HT1080 (cell line): ENCODE measurements at regions not wholly inside any gene's neighbourhood (a gene's known extent, or its start where the extent isn't known, plus 50 kb on each side); places are given as distances from the start of the nearest gene placed in this dataset.
"Not testable (repeated sequence)": the region's sequence is repeated elsewhere in the genome, so short reads cannot be mapped to it uniquely, and the experiment has no call there.

Source experiments
- DNase-seq: peaks from one replicate; pipeline ENCODE4 v3.0.0-alpha.2; 2015; ENCODE audit warnings: low read depth

DNA sequence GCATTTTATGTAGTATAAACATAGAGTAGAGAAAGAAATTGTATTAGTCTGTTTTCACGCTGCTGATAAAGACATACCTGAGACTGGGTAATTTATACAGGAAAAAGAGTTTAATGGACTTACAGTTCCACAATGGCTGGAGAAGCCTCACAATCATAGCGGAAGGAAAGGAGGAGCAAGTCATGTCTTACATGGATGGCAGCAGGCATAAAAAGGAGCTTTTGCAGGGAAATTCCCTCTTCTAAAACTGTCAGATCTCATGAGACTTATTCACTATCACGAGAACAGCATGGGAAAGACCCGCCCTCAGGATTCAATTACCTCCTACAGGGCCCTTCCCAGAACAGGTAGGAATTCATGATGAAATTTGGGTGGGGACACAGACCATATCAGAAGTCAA is 98.1 kb downstream of the ARRDC3 start:
- not testable (repeated sequence) for DNase-seq

DNA sequence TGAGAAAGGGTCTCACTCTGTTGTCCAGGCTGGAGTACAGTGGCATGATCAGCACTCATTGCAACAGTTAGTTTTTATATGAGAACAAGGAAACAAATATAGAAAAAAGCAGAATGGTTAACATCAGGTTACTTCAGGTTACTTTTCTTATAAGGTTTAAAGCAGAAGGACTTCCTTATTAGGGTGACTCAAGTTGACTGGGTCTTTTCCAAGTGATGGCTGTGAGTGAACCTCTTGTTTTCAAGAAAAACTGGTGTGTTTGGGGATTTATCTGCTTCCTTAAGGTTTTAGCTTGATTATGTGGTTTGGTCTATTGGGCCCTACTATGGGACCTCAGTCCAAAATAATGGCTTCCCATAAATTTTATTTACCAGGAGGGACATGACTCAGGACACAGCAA is 99.2 kb downstream of the ARRDC3 start:
- peak; percentile 67 for DNase-seq

DNA sequence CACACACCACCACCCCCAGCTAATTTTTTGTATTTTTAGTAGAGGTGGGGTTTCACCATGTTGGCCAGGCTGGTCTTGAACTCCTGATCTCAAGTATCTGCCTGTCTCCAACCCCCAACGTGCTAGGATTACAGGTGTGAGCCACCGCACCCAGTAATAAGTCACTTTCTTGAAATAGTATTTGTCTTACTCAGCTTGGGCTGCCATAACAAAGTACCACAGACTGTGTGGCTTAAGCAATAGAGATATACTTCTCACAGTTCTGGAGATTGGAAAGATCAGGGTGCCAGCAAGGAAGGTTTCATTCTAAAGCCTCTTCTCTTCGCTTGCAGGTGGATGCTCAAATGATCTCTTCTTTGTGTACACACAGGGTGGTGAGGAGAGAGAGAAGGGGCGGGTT is 99.8 kb downstream of the ARRDC3 start:
- DNase-seq, result peak; percentile 8

DNA sequence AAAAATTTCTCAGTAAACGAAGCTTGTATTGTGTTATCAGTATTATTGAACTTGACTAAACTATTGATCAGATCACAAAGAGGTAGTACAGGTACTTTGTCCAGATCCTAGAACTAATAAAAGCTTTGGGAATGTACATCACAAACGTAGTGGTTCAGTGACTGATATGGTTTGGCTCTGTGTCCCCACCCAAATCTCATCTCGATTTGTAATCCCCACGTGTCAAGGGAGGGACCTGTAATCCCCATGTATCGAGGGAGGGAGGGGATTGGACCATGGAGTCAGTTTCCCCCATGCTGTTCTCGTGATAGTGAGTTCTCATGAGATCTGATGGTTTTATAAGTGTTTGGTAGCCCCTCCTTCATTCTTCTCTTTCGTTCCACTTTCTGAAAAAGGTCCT is 100.9 kb downstream of the ARRDC3 start:
- DNase-seq, result no peak

DNA sequence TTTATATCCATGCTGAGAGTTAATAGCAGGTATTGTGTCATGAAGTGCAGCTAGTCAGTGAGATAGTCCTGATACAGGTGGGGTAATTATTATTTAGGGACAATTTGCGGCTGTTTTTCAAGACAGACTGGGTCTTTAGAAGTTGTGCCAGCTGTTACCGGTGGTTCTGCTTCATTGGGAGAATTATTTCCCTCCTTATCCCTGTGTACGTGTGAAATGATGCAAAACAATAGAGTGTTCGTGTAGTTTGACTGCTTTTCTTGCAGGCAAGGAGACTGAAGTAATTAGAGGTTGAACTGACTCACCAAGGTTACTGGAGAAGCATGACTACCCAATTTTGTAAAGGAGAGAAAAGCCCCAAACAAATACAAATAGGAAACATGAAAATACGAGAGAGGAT is 101.7 kb downstream of the ARRDC3 start:
- peak; percentile 61 for DNase-seq

DNA sequence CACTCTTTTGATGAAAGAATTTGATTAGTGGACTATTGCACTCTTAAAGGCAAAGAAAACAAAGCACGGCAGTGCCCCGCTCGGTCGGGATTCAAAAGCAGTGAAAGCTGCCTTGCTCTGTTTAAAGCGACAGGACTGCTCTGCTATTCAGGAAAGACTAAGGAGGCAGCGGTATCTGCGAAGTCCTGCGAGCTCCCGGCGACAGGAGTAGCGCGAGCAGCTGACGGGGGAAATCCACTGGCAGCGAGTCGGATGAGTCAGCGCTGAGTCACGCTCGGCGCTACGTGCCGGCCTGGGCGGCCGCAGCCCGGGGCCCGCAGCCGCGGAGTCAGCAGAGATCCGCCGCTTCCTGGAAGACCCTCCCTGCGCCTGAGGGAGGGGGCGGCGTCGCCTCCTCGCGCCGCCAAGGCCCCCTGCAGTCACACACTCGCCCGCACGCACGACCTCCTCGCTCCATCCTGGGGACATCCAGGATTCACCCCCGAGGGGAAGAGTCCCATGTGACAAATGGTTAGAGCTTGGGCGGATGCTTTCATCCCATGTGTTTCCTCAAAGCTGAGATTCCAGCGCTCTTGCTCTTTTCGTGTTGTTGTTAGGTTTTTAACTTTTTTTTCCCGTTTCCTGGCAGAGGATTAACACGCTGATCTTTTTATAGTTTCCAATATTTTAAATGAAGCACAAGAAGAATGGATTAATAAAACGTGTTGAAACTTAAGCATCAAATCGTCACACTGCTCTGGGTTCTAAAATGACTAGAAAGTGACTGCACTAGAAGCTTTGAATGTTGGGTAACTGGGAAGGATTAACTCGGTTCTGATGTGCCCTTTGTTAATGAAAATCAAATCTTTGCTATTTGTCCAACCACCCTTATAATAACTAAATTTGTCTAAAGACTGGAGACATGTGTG is 102.5 kb downstream of the ARRDC3 start:
- DNase-seq, result peak; percentile 97

DNA sequence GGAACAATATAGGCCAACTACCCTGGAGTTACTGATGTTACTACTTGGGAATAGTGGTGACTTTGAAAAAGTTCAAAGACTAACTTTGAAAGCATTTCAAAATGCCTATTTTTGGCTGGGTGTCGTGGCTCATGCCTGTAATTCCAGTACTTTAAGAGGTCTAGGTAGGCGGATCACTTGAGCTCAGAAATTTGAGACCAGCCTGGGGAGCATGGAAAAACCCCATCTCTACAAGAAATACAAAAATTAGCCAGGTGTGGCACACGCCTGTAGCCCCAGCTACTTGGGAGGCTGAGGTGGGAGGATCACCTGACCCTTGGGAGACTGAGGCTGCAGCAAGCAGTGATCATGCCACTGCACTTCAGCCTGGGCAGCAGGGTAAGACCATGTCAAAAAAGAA is 105.3 kb downstream of the ARRDC3 start:
- DNase-seq, result no peak

DNA sequence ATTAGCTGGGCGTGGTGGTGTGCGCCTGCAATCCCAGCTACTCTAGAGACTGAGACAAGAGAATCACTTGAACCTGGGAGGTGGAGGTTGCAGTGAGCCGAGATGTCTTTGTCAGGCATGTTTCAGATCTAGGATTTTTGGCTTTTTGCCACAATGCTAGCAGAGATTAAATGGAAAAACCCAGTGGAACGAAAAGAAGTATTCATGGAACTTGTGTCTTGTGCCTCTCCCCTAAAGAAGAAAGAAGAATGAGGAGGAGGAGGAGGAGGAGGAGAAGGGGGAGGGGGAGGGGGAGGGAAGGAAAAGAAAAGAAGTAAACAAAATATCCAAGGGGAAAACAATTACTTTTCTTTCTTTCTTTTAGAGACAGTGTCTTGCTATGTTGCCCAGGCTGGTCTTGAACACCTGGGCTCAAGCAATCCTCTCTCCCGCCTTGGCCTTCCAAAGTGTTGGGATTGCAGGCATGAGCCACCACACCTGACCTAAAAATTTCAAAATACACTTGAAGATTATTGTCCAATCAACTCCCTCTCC is 106.0 kb downstream of the ARRDC3 start:
- no peak for DNase-seq

DNA sequence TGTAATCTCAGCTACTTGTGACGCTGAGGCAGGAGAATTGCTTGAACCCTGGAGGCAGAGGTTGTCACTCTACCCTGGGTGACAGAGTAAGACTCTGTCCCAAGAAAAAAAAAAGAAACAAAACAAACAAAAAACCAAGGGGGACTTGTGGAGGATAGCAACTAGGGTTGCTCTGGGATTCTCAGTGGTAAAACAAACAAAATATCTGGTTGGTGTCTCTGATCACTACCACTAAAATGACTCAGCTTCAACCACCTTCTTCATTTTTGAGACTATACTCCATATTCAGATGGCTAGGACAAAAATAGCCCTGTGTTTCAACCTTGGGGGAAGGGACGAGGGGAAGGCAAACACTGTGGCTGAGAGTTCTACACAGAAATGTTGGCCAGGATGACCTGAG is 110.3 kb downstream of the ARRDC3 start:
- DNase-seq, result peak; percentile 70

DNA sequence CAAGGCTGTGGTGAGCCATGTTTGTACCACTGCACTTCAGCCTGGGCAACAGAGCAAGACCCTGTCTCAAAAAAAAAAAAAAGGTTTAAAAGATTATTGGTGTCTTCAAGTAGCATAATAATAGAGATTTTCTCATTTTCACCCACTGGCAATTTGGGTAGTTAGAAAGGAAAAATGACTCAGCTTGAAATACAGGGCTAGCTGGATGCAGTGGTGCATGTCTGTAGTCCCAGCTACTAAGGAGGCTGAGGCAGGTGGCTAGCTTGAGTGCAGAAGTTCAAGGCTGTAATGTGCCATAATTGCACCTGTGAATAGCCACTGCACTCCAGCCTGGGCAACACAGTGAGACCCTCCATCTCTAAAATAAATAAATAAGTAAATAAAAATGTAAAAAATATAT is 111.1 kb downstream of the ARRDC3 start:
- DNase-seq, result no peak

DNA sequence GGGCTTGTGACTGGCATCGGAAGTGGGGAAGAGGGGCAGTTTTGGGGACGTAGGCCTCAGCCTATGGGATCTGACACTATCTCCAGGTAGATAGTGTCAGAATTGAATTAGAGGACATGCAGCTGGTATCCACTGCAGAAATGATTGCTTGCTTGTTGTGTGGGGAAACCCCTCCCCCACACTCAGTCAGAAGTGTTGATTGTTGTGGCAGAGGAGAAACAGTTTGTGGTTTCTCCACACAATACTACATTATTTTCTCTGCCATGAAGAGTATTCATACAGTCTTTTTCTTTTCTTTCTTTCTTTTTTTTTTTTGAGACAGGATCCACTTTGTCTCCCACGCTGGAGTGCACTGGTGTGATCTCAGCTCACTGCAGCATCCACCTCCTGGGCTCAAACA is 113.9 kb downstream of the ARRDC3 start:
- DNase-seq, result no peak

DNA sequence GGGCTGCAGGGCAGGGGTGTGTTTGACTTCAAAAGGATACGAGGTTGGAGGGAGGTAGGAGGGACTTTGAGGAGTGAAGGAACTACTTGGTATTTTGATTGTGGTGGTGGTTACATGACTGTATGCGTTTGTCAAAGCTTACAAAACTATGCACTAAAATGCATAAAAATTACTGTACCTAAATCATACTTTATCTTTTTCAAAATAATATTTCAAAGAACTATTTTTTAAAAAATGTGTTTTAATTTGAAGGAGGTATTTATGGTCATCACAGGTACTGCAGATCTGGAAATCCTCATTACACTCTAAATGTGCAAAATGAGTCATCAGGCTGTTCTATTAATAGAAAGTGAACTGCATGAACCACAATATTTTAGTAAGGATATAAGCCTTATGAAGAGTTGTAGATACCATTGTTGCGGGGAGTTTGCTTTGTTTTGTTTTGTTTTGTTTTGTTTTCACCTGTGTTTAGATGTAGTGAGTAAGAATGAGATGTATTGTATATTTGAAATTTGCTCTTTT is 116.9 kb downstream of the ARRDC3 start:
- peak; percentile 71 for DNase-seq

DNA sequence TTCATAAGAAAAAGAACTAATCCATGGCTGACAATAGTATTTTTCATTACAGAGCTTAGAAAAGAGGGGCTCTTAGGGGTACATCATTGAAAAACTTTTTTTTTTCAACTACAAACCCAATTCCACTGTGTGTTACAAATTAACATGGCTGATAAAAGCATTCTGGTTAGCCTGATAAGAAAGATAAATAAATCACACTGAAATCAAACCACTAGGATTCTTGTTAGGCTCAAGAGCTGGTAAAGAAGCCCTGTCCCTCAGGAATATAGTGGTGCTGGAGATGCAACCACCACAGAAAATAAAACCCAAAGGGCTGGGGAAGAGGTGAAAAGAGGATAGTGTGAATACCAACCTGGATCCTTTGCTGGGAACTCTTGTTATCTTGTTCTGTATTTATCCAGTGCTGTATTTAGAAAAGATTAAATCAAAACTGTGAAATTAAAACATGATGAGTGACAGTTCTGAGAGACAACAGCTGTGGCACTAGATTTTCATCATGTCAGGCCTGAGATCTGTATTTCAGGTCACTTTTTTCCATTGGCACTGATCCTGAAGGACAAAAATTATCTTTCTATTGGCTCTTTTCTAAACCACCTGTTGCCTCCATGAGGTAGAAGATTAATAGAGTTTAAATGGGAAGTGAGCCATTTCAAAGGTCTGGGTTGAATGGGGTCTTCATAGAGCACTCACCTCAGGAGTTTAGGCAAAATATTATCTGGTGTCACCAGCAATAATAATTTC is 118.6 kb downstream of the ARRDC3 start:
- DNase-seq, result no peak

DNA sequence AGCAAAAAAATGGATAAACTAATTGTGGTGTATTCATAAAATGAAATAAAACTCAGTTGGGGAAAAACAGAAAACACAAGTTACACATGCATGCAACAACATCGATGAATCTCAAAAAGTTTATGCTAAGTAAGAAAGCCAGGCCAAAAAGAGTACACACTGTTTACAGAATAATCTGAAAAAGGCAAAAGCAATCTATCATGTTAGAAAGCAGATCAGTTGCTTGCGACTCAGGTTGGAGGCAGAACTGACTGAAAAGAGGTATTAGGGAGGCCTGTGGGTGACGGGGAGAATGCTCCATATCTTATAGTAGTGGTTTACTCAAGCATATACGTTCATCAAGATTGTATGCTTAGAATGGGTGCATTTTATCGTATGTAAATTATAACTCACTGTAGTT is 119.2 kb downstream of the ARRDC3 start:
- DNase-seq, result no peak

DNA sequence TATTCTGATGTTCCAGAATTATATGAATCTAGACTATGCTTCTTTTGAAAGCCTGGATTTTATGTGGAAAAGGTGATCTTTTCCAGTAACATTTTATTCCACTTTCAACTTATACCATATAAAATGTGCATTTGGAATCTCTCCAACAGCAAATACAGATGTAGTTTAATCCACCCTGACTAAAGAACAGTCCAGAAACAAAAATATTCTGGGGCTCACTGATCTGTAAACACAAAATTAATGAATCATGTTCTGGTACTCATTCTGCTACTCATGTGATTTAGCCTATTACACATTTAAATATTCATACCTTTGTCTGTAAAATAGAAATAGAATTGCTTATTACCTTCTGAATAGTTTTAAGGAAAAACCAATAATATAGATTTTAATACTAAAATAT is 125.8 kb downstream of the ARRDC3 start:
- DNase-seq, result no peak

DNA sequence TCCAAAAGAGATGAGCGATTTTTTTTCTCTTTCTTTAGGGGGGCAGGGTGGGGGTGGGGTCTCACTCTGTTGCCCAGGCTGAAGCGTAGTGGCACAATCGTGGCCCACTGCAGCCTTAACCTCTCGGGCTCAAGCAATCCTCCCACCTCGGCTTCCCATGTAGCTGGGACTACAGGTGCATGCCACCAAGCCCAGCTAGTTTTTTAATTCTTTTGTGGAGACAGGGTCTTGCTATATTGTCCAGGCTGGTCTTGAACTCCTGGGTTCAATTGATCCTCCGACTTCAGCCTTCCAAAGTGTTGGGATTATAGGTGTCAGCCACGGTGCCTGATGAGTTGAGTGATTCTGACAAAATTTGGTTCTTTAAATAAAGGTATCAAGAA is 127.0 kb downstream of the ARRDC3 start:
- no peak for DNase-seq

DNA sequence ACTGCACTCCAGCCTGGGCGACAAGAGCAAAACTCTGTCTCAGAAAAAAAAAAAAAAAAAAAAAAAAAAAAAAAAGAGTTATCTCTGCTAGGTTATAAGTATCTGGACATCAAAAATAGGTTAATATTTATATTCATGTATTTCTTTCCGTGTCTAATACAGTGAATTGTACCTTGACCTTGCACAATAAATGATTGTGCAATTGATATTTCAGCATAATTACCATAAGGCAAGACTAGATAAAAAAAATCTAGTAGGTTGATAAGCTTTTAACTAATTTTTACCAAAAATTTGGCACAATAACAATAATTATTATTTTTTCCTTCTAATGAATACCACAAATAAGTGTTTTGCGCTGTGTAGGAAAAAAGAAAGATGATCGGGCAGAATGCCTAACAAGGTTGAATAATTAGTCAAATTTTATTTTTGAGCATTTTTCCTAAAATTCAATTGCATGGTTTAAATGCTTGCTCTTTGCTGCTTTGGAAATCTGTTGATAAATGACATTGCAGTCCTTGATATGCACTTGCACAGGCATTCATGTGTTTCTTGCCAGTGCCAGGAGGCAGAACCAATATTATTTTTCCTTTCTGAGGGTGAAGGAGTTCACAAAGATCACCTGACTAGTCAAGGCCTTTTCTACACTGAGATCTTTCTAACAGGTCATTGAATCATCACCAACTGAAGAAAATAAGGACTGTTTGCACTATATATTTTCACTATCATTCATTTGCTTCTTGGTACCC is 127.5 kb downstream of the ARRDC3 start:
- no peak for DNase-seq

DNA sequence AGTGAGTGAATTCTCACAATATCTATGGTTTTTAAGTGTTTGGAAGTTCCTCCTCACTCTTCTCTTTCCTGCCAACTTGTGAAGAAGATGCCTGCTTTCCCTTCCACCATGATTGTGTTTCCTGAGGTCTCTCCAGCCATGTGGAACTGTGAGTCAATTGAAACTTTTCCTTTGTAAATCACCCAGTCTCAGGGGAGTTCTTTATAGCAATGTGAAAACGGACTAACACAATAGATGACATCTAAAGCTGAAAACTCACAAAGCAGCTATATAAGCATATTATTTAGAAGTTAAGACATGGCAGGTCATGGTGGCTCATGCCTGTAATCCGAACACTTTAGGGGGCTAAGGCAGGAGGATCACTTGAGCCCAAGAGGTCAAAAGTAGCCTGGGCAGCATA is 130.2 kb downstream of the ARRDC3 start:
- no peak for DNase-seq

DNA sequence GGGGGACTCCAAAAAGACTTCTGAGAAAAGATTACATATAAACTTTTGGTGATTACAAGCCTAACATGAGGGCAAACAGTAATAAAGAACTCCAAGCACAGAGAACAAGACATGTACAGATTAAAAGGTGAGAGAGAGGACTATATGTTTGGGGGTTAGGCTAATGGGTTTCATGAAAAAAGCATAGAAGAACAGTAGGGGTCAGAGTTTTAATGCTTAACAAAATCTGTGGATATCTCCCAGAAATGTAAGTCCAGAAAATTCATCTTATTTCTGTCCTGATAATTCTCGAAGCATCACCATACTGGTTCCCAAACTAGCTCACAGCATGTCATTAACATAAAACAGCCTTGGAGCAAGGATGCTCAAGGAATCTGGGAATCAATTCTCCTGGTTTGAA is 137.2 kb downstream of the ARRDC3 start:
- DNase-seq, result peak; percentile 47

DNA sequence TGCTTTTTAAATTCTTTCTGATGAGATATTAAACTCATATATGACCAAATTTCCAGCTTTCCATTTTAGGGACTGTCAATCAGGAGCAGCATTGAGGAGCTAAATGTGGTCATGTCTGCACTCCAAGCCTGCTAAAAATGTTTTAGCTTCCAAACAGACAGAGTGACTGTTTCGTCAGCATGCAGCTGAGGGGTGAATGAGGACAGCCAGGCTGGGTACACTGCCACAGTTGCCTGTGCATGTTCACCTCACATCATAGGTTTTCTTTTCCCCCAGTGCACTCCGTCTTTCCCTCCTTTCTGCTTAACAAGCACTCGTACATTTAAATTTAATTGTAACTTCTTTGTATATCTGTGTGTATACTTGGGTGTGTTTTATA is 138.1 kb downstream of the ARRDC3 start:
- no peak for DNase-seq

DNA sequence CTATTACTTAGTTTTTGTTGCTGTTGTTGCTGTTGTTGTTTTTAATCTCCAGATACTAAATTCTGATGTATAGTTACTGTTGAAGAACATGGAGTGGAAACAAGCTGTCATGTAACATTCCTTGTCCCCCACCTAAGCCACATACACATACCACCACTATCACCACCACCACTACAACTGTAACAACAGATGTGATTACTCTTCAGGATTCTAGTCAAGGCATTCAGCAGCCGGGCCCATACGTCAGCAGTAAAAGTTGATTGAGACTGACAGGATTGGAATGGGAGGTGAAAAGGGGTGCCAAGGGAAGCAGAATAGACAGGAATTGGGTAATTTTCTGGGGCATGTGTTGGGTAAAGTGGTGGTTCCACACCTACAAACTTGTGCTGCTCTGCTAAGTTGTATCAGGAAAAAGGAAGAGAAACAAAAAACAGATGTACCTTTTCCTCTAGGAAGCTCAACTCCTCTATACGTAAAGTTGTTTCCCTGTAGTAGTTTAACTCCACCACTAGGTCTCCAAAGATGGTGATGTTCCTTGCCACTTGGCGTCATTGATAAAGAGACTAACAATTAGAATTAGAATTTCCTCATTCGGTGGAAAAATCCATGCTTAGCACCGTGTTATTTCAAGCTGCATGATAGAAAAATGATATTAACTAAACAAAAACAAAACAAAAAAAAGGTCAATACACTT is 138.6 kb downstream of the ARRDC3 start:
- no peak for DNase-seq
